H1 (cell line): ENCODE measurements at regions not wholly inside any gene's neighbourhood (a gene's known extent, or its start where the extent isn't known, plus 50 kb on each side); places are given as distances from the start of the nearest gene placed in this dataset.

Source experiments
- CTCF ChIA-PET: fragments of 300-600 bp; sonication (Branson Sonifier 250); formaldehyde crosslinking; loops from one replicate; lab custom pipeline; 2021; ENCODE audit not compliant: partially characterized antibody; lab: Charles Lee
- POLR2A ChIA-PET: fragments of 300-600 bp; sonication (Branson Sonifier 250); formaldehyde crosslinking; loops from one replicate; lab custom pipeline; 2021; ENCODE audit warnings: inconsistent platforms; ENCODE audit not compliant: partially characterized antibody; lab: Charles Lee
- DNase-seq, 2 experiments: peaks; one replicate each; pipeline versions ENCODE4 v3.0.0 to v3.0.0-alpha.2; 2010 to 2022; ENCODE audit warnings: low spot score in 2 of 2, low read depth in 1 of 2, mixed read lengths in 1 of 2
- FAIRE-seq: peaks from 2 replicates; lab custom pipeline; 2011; peaks lifted over from hg19 to GRCh38; lab: Jason Lieb, UNC
- H2AFZ ChIP-seq: 2 replicates; pipeline ENCODE4 v1.8.1; 2012; ENCODE audit warnings: low read length, inconsistent platforms
- H2AK5ac ChIP-seq: 2 replicates; pipeline ENCODE4 v1.6.1; 2013; ENCODE audit warnings: low read depth, low read length
- H2BK120ac ChIP-seq: replicated peaks from 2 replicates; pipeline ENCODE3; 2013; ENCODE audit warnings: low read depth, low read length, inconsistent platforms
- H2BK12ac ChIP-seq: 2 replicates; pipeline ENCODE4 v1.6.1; 2013; ENCODE audit warnings: low read depth, low read length
- H2BK15ac ChIP-seq: 2 replicates; pipeline ENCODE4 v1.6.1; 2013; ENCODE audit warnings: low read length
- H2BK20ac ChIP-seq: 2 replicates; pipeline ENCODE4 v1.6.1; 2013; ENCODE audit warnings: low read length
- H2BK5ac ChIP-seq: 2 replicates; pipeline ENCODE4 v1.6.1; 2013; ENCODE audit warnings: low read depth, low read length
- H3K14ac ChIP-seq: 2 replicates; pipeline ENCODE4 v1.6.1; 2013; ENCODE audit warnings: inconsistent platforms; ENCODE audit not compliant: insufficient read length
- H3K18ac ChIP-seq: 2 replicates; pipeline ENCODE4 v1.6.1; 2013; ENCODE audit warnings: low read length; ENCODE audit errors: extremely low read depth
- H3K23ac ChIP-seq: 2 replicates; pipeline ENCODE4 v1.6.1; 2013; ENCODE audit warnings: inconsistent platforms; ENCODE audit not compliant: insufficient read length
- H3K23me2 ChIP-seq: 2 replicates; pipeline ENCODE4 v1.6.1; 2013; ENCODE audit warnings: low read depth, low read length
- H3K27ac ChIP-seq: 2 replicates; pipeline ENCODE4 v1.6.1; 2011; ENCODE audit warnings: low read depth, low read length, inconsistent platforms
- H3K27me3 ChIP-seq, 4 experiments: replicated peaks in 1 of 4; 1 replicate in 1 of 4; 2 replicates in 3 of 4; pipeline versions ENCODE4 v1.6.1 to v1.8.1; 2011 to 2013; ENCODE audit warnings: low read length in 3 of 4, mild to moderate bottlenecking in 3 of 4, inconsistent platforms in 2 of 4, mixed read lengths in 2 of 4, moderate library complexity in 1 of 4; ENCODE audit not compliant: control insufficient read depth in 3 of 4, insufficient read depth in 3 of 4; ENCODE audit errors: extremely low read depth in 1 of 4
- H3K36me3 ChIP-seq, 4 experiments: 2 replicates each; pipeline versions ENCODE4 v1.6.1 to v1.8.1; 2011 to 2013; ENCODE audit warnings: mild to moderate bottlenecking in 4 of 4, low read length in 3 of 4, moderate library complexity in 2 of 4, control low read depth in 1 of 4, inconsistent platforms in 1 of 4; ENCODE audit not compliant: insufficient read depth in 4 of 4, control insufficient read depth in 2 of 4
- H3K4ac ChIP-seq: replicated peaks from 2 replicates; pipeline ENCODE3; 2013; ENCODE audit warnings: low read length, low read depth, mixed read lengths, inconsistent platforms; ENCODE audit not compliant: insufficient read length
- H3K4me1 ChIP-seq, 4 experiments: replicated peaks in 1 of 4; 1 replicate in 1 of 4; 2 replicates in 3 of 4; pipeline versions ENCODE4 v1.6.1 to v1.8.1; 2011 to 2013; ENCODE audit warnings: low read length in 3 of 4, inconsistent platforms in 2 of 4, mixed read lengths in 1 of 4; ENCODE audit not compliant: insufficient read depth in 4 of 4, control insufficient read depth in 3 of 4
- H3K4me2 ChIP-seq, 2 experiments: 2 replicates each; pipeline versions ENCODE4 v1.6.1 to v1.8.1; 2011 to 2013; ENCODE audit warnings: low read depth in 2 of 2, low read length in 2 of 2, control low read depth in 1 of 2, inconsistent platforms in 1 of 2, mild to moderate bottlenecking in 1 of 2; ENCODE audit not compliant: insufficient read depth in 1 of 2
- H3K4me3 ChIP-seq, 4 experiments: fragments of 200-600, 300-600 bp in 1 of 4; sonication (generic), shearing (Covaris generic), sonication (Bioruptor Twin) in 1 of 4; 2 replicates each; pipeline versions ENCODE4 v1.5.1 to v1.8.1; 2011 to 2016; ENCODE audit warnings: low read length in 4 of 4, low read depth in 3 of 4, control low read depth in 2 of 4, inconsistent platforms in 2 of 4, mild to moderate bottlenecking in 2 of 4, mixed read lengths in 1 of 4, moderate library complexity in 1 of 4; ENCODE audit not compliant: insufficient read depth in 2 of 4; ENCODE audit errors: extremely low read depth in 1 of 4
- H3K56ac ChIP-seq: replicated peaks from 2 replicates; pipeline ENCODE3; 2013; ENCODE audit warnings: low read depth, mild to moderate bottlenecking, mixed read lengths, low read length, inconsistent platforms; ENCODE audit not compliant: insufficient read length
- H3K79me1 ChIP-seq: 2 replicates; pipeline ENCODE4 v1.6.1; 2013; ENCODE audit warnings: low read depth, low read length, control low read depth
- H3K79me2 ChIP-seq, 2 experiments: 2 replicates each; pipeline versions ENCODE4 v1.6.1 to v1.8.1; 2012 to 2013; ENCODE audit warnings: low read length in 2 of 2, mild to moderate bottlenecking in 2 of 2, inconsistent platforms in 1 of 2; ENCODE audit not compliant: insufficient read depth in 2 of 2, control insufficient read depth in 1 of 2
- H3K9ac ChIP-seq, 4 experiments: replicated peaks in 1 of 4; 1 replicate in 1 of 4; 2 replicates in 3 of 4; pipeline versions ENCODE4 v1.6.1 to v1.8.1; 2011 to 2013; ENCODE audit warnings: low read depth in 3 of 4, low read length in 3 of 4, control low read depth in 2 of 4, mild to moderate bottlenecking in 2 of 4, moderate library complexity in 2 of 4, inconsistent platforms in 1 of 4; ENCODE audit errors: extremely low read depth in 1 of 4
- H3K9me3 ChIP-seq, 2 experiments: 2 replicates each; pipeline versions ENCODE4 v1.6.1 to v1.8.1; 2012 to 2013; ENCODE audit warnings: mild to moderate bottlenecking in 2 of 2, moderate library complexity in 2 of 2, control low read depth in 1 of 2, inconsistent platforms in 1 of 2, low read depth in 1 of 2, low read length in 1 of 2, mixed read lengths in 1 of 2; ENCODE audit not compliant: insufficient read depth in 2 of 2
- H4K20me1 ChIP-seq, 2 experiments: replicated peaks in 1 of 2; 2 replicates each; pipeline versions ENCODE3 to v1.8.1; 2011 to 2013; ENCODE audit warnings: inconsistent platforms in 2 of 2, low read length in 2 of 2, mild to moderate bottlenecking in 1 of 2; ENCODE audit not compliant: insufficient read depth in 2 of 2, control insufficient read depth in 1 of 2
- H4K5ac ChIP-seq: 2 replicates; pipeline ENCODE4 v1.6.1; 2013; ENCODE audit warnings: low read length, low read depth, mixed read lengths, inconsistent platforms; ENCODE audit not compliant: insufficient read length
- H4K8ac ChIP-seq: 2 replicates; pipeline ENCODE4 v1.8.0; 2013; ENCODE audit warnings: mild to moderate bottlenecking, moderate library complexity, low read length, inconsistent platforms; ENCODE audit not compliant: insufficient read depth; ENCODE audit errors: extremely low read depth
- H4K91ac ChIP-seq: replicated peaks from 2 replicates; pipeline ENCODE3; 2013; ENCODE audit warnings: low read length, mixed read lengths, inconsistent platforms; ENCODE audit not compliant: insufficient read length
- ASH2L ChIP-seq: fragments of 200-600, 300-600 bp; sonication (generic); IDR thresholded peaks from one replicate; pipeline ENCODE4 v1.7.1; 2017; ENCODE audit warnings: low read length
- CTCF ChIP-seq, 3 experiments: IDR thresholded peaks; 1 replicate in 2 of 3; 2 replicates in 1 of 3; pipeline versions ENCODE4 v1.5.1 to v1.6.1; 2011; ENCODE audit warnings: low read length in 3 of 3, mild to moderate bottlenecking in 3 of 3, inconsistent platforms in 2 of 3, low read depth in 1 of 3, moderate library complexity in 1 of 3; ENCODE audit not compliant: insufficient read depth in 1 of 3; ENCODE audit errors: control extremely low read depth in 1 of 3
- YY1 ChIP-seq: IDR thresholded peaks from 2 replicates; pipeline ENCODE4 v1.6.1; 2011; ENCODE audit warnings: low read depth, mild to moderate bottlenecking, low read length
- WGBS, 2 experiments: shearing (Covaris generic) in 1 of 2; methylation state at CpG; one replicate each; pipeline versions ENCODE4 v1.1.6 to v1.1.7; 2013 to 2015; ENCODE audit warnings: low lambda C conversion rate in 2 of 2, mixed read lengths in 2 of 2, inconsistent platforms in 1 of 2, low coverage in 1 of 2, missing lambda C conversion rate in 1 of 2; ENCODE audit not compliant: insufficient replicate concordance in 2 of 2, insufficient coverage in 1 of 2, insufficient read length in 1 of 2; ENCODE audit errors: extremely low coverage in 1 of 2, missing lambda C conversion rate in 1 of 2; 5-methylcytosine and 5-hydroxymethylcytosine counted together

GRCh38 chr15:62798536-62798935 lies 244.0 kb upstream of the TPM1 start:
- Histone ChIP-seq H3K36me3 (no peaks in the 10 kb centered on the region; a peak in 2 of 8 replicates), H3K4me2 (no peak overlapping the region), H3K14ac (no peak overlapping the region), H4K8ac (no peak overlapping the region; the same call in 1 of the 2 replicates), H2AK5ac (no peak overlapping the region), H2AFZ (no peak overlapping the region), H2BK20ac (no peak overlapping the region), H4K91ac (no peak overlapping the region), H2BK120ac (no peak overlapping the region), H3K4ac (no peak overlapping the region), H3K79me2 (no peaks in the 10 kb centered on the region), H4K20me1 (no peaks in the 10 kb centered on the region), H3K23me2 (no peaks in the 10 kb centered on the region), H3K18ac (no peak overlapping the region), H3K27ac (no peak overlapping the region), H3K4me1 (no peaks in the 10 kb centered on the region; a peak in 1 of 7 replicates), H4K5ac (no peak overlapping the region), H3K4me3 (no peak overlapping the region), H3K9ac (no peak overlapping the region), H2BK12ac (no peak overlapping the region), H3K79me1 (no peaks in the 10 kb centered on the region), H2BK15ac (no peak overlapping the region), H2BK5ac (no peak overlapping the region), H3K9me3 (no peaks in the 10 kb centered on the region), H3K27me3 (no peaks in the 10 kb centered on the region), H3K56ac (no peak overlapping the region), H3K23ac (no peak overlapping the region)
- DNase-seq, result no peak
- POLR2A ChIA-PET, result no interaction called here
- no peak for TF ChIP-seq ASH2L
- no peak for TF ChIP-seq CTCF (IDR thresholded peaks at IDR 0.05; ENCODE audit: control extremely low read depth in 1 of 3, insufficient read depth in 1 of 3, low read depth in 1 of 3, low read length in 3 of 3)
- no peak for TF ChIP-seq YY1
- WGBS, 2 experiments, result 89% methylated on average over 5 of the region's 5 CpGs; no CpG with 5 or more reads in 1 of the 2 experiments
- CTCF ChIA-PET, result interaction anchor here (2.6 kb wide), 1 partner anchor 12 kb away, joined by 6 read pairs; no protein-coding TSS in a partner anchor
- FAIRE-seq, result no peak
